Astrocyte (in vitro differentiated cells and primary cell): ENCODE measurements at regions not wholly inside any gene's neighbourhood (a gene's known extent, or its start where the extent isn't known, plus 50 kb on each side); places are given as distances from the start of the nearest gene placed in this dataset.

Experiments
- CTCF ChIP-seq: IDR thresholded peaks from 2 replicates; pipeline ENCODE4 v1.5.1; 2011; ENCODE audit warnings: low read depth, mild to moderate bottlenecking, inconsistent platforms, low read length, moderate library complexity; ENCODE audit not compliant: insufficient read depth
- EZH2 ChIP-seq: IDR thresholded peaks from 2 replicates; pipeline ENCODE4 v1.6.1; 2012; ENCODE audit warnings: mild to moderate bottlenecking, low read length, inconsistent platforms; ENCODE audit not compliant: insufficient read depth

GRCh38 chr9:31394015-31394473 is 990.4 kb upstream of the ACO1 start:
- no peak for TF ChIP-seq CTCF
- no peak for TF ChIP-seq EZH2
